GM13976 (cell line): ENCODE measurements at regions not wholly inside any gene's neighbourhood (a gene's known extent, or its start where the extent isn't known, plus 50 kb on each side); places are given as distances from the start of the nearest gene placed in this dataset.

Source experiments
- DNase-seq: peaks from one replicate; pipeline ENCODE4 v3.0.0; 2012; ENCODE audit warnings: low spot score
- in situ Hi-C: fragments of 300-500 bp; cut with MboI; formaldehyde crosslinking; loops from one replicate; pipeline ENCODE4 v1.12.0; 2022; ENCODE audit warnings: low sequenced_read_pairs, mixed read lengths, inconsistent platforms; ENCODE audit not compliant: unreplicated experiment
- TF ChIP-seq, protein P1 (sequence below): IDR thresholded peaks from 2 replicates; pipeline ENCODE4 v1.5.1; 2012; ENCODE audit warnings: borderline replicate concordance, mild to moderate bottlenecking; ENCODE audit not compliant: insufficient read depth; ENCODE audit errors: extremely low read depth, missing control alignments, control extremely low read depth

DNA sequence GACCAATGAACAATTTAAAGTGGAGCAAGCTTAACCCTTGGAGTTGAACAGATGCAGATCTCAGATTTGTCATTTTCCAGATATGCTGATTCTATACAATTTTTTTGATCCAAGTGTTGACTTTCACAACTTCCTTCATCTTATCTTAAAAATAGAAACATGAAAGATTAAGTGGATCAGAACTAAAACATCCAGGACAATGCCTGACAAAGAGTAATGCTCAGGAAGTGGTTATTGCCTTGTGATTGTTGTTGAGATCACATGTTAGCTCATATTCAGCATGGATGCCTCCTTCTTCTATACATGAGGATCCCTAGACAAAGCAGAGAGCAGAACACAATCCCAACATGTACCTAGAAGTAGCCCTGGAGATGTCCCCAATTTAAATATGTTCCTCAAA, 160.9 kb downstream of the PPARGC1A start:
- TF ChIP-seq, protein P1, sequence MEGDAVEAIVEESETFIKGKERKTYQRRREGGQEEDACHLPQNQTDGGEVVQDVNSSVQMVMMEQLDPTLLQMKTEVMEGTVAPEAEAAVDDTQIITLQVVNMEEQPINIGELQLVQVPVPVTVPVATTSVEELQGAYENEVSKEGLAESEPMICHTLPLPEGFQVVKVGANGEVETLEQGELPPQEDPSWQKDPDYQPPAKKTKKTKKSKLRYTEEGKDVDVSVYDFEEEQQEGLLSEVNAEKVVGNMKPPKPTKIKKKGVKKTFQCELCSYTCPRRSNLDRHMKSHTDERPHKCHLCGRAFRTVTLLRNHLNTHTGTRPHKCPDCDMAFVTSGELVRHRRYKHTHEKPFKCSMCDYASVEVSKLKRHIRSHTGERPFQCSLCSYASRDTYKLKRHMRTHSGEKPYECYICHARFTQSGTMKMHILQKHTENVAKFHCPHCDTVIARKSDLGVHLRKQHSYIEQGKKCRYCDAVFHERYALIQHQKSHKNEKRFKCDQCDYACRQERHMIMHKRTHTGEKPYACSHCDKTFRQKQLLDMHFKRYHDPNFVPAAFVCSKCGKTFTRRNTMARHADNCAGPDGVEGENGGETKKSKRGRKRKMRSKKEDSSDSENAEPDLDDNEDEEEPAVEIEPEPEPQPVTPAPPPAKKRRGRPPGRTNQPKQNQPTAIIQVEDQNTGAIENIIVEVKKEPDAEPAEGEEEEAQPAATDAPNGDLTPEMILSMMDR, result no peak
- in situ Hi-C loops, result no loop called here
- no peak for DNase-seq

DNA sequence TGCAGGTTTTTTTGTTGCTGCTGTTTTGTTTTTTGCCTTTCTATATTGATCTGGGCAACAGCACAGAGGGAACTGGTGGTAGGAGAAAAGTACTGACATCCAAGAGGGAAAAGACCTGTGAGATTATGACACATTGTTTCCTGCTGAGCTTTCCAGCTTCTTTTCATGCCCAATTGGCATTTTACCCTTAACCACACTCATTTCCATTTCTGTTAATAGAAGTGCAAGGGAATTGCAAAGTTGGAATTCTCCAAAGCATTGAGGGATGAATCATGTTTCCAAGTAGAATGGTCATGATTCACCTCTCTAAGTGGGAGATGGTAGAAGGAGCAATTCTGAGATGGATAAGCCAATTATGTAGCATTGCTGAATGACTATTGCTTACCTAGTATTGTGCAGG, 161.5 kb downstream of the PPARGC1A start:
- in situ Hi-C loops, result no loop called here
- no peak for DNase-seq
- TF ChIP-seq, protein P1, result no peak

DNA sequence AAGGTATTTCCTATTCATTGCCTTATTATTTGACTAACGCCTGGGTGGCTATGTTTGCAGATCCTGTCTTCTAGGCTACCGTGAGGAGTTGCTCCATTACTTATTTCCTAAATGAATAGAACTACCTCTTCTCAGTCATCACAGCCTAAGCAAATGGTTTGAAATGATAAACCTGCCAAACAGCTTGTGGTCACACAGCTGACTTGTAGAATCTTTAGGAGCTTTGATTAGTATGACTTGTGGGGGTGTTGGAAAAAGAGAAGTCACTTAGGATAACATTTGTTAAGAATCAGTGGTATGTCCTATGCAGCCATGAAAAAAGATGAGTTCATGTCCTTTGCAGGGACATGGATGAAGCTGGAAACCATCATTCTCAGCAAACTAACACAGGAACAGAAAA, 169.3 kb downstream of the PPARGC1A start:
- in situ Hi-C loops, result no loop called here
- TF ChIP-seq, protein P1, result no peak
- DNase-seq, result no peak

DNA sequence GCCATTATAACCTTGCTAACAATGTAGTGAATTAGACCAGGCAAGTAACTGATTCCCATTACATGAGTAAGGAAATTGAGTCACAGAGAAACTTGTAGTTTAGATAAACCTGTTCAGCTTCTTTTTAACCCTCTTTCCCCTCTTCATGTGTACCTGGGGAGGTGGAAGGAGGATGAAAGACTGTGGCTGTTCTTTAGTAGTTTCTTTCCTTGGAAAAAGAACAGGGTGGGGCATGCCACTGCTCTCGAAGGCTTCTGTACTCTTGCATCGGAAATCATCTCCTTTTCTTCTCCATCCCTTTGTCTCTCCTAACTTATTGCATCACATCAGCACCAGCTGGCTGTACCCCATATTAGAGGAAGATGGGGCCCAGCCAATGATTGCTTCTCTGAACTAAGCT, 171.4 kb downstream of the PPARGC1A start:
- in situ Hi-C loops, result no loop called here
- DNase-seq, result no peak
- TF ChIP-seq, protein P1, result no peak

DNA sequence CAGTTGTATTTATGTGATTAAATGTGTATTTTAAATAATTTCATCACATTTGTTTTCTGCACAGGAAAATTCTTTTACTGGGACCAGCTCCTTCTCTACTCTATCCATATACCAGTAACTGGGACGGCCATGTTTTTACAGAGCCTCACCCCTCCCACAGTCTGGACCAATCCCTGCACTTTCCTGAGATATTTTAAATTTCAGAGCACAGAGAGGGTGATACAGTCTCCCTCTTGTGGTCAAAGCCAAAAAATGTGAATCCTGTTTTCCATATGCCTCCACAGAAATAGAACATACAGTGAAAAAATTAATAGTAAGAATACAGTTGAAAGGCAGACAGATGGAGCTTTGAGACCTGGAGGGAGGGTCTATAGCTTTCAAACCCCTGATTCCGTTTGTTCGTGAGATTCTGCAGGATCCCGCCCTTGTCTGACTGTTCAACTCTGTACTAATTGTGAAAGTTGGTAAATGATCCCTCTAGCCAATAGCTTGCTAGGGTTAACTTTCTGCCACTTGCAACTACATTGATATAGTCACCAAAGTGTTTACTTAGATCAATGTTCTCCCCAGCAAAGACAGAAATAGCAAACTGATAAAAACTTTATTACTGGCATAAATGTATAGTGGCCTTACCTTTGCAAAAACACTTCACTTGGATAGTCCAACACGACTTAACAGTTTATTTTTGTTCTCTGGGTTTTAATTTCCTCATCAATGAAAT, 172.2 kb downstream of the PPARGC1A start:
- TF ChIP-seq, protein P1, result no peak
- in situ Hi-C loops, result no loop called here
- peak; percentile 40 for DNase-seq

DNA sequence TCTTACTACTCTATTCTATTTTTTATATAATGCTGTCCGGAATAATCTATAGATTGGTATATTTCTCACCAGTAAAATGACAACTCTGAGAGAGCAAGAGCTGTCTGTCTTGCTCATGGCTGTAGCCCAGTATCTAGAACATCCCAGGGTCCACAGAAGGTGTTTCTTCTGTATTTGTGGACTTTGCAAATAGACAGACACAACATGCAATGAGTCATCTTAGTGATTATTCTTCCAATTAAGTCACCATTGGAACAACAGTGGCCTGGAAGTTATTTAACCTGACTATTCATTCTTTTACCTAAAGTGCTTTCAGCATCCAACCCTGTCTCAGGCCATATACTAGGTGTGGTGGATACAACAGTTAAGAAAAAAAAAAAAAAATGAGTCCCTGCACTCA, 179.5 kb downstream of the PPARGC1A start:
- no peak for DNase-seq
- in situ Hi-C loops, result no loop called here
- TF ChIP-seq, protein P1, result no peak
